Psoas muscle (tissue), 7 donors: ENCODE measurements at regions not wholly inside any gene's neighbourhood (a gene's known extent, or its start where the extent isn't known, plus 50 kb on each side); places are given as distances from the start of the nearest gene placed in this dataset.

Source experiments
- ATAC-seq, 4 donors: fragments of 200-7000 bp; cut with Tn5 transposase; one replicate each; pipeline ENCODE4 v1.9.1; 2020; ENCODE audit warnings: moderate library complexity in 3 of 4, mild to moderate bottlenecking in 2 of 4
- DNase-seq, 2 donors: peaks; one replicate each; pipeline ENCODE4 v3.0.0-alpha.2; 2020
- H3K27ac ChIP-seq: fragments of 200-600 bp; one replicate; pipeline ENCODE4 v1.8.0; 2022
- H3K27me3 ChIP-seq, 3 donors: fragments of 200-600 bp in 1 of 3; one replicate each; pipeline versions ENCODE4 v1.6.1 to v1.8.0; 2013 to 2022; ENCODE audit warnings: low read length in 2 of 3, mild to moderate bottlenecking in 2 of 3, moderate library complexity in 1 of 3; ENCODE audit not compliant: insufficient read depth in 3 of 3
- H3K36me3 ChIP-seq, 2 donors: fragments of 200-600 bp in 1 of 2; one replicate each; pipeline versions ENCODE4 v1.6.1 to v1.8.0; 2013 to 2022; ENCODE audit warnings: low read depth in 1 of 2, mild to moderate bottlenecking in 1 of 2, moderate library complexity in 1 of 2; ENCODE audit not compliant: insufficient read depth in 1 of 2
- H3K4me1 ChIP-seq: fragments of 200-600 bp; one replicate; pipeline ENCODE4 v1.8.0; 2022
- H3K4me3 ChIP-seq: fragments of 200-600 bp; one replicate; pipeline ENCODE4 v1.8.0; 2022; ENCODE audit warnings: mild to moderate bottlenecking
- H3K9me3 ChIP-seq: fragments of 200-600 bp; one replicate; pipeline ENCODE4 v1.8.0; 2022
- CTCF ChIP-seq: fragments of 200-600 bp; IDR thresholded peaks from one replicate; pipeline ENCODE4 v1.8.0; 2022; ENCODE audit warnings: antibody characterized with exemption
- WGBS, 3 donors: extraction: QIAGEN DNeasy Blood & Tissue Kit; methylation state at CpG; one replicate each; pipeline versions ENCODE4 v1.1.6 to v1.1.7; 2013; 5-methylcytosine and 5-hydroxymethylcytosine counted together
- intact Hi-C, 2 donors: fragments of 100-400 bp; cut with DNase I; formaldehyde crosslinking; loops; one replicate each; pipeline versions ENCODE4 v1.11.0 to v1.14.2; 2022
- donor health status: healthy with polysubstance abuse.
- donor health status: DM: no; HTN: no; CAD: no; lungs with moderate emphysema.
- donor health status: Bipolar disorder and iron deficiency.
- donor health status: healthy.
- donor health status: DM: yes; HTN: yes; CAD: no.
- donor health status: DM: no; HTN: no; CAD: no.
- donor health status: DM: yes; HTN: yes; CAD: no.

GRCh38 chr13:99766641-99767045, 204.9 kb downstream of the ZIC5 start:
- no peak for TF ChIP-seq CTCF
- no peaks in the 10 kb centered on the region for H3K4me1 ChIP-seq
- no peaks in the 10 kb centered on the region for H3K27me3 ChIP-seq
- ATAC-seq (no peak), DNase-seq (no peak)
- no peak overlapping the region for H3K27ac ChIP-seq
- 46 to 61% (median 61%) methylated on average over 2 of the region's 2 CpGs for whole genome bisulfite sequencing, 3 donors
- H3K4me3 ChIP-seq: no peak overlapping the region
- peaks cover 6% of the 10 kb centered on the region for H3K9me3 ChIP-seq
- intact Hi-C loops: loop anchor here in 1 of 2 donors (2.0 kb wide), 1 partner anchor 52 kb away; no protein-coding TSS in a partner anchor
- no peaks in the 10 kb centered on the region for H3K36me3 ChIP-seq

- no peak overlapping the region for H3K4me3 ChIP-seq
- 82 to 86% (median 83%) methylated on average over 2 of the region's 2 CpGs for whole genome bisulfite sequencing, 3 donors
- no peak for TF ChIP-seq CTCF
- DNase-seq (no peak), ATAC-seq (no peak)
- H3K27me3 ChIP-seq: no peaks in the 10 kb centered on the region
- peaks cover 6% of the 10 kb centered on the region for H3K9me3 ChIP-seq
- H3K4me1 ChIP-seq: no peaks in the 10 kb centered on the region
- no peaks in the 10 kb centered on the region for H3K36me3 ChIP-seq
- intact Hi-C loops: loop anchor here in 1 of 2 donors (2.0 kb wide), 1 partner anchor 51 kb away; no protein-coding TSS in a partner anchor
- H3K27ac ChIP-seq: no peak overlapping the region
These were observed 205.7 kb downstream of the ZIC5 start for GRCh38 chr13:99765869-99766268.

- Histone ChIP-seq H3K4me3 (no peak overlapping the region), H3K27me3 (no peaks in the 10 kb centered on the region), H3K9me3 (peaks cover 13% of the 10 kb centered on the region), H3K27ac (no peak overlapping the region), H3K4me1 (no peaks in the 10 kb centered on the region), H3K36me3 (no peaks in the 10 kb centered on the region)
- intact Hi-C loops: no loop called here
- no peak for ATAC-seq
- no peak for TF ChIP-seq CTCF
- DNase-seq: no peak
These were observed 211.1 kb downstream of the ZIC5 start for GRCh38 chr13:99760456-99760855.

GRCh38 chr13:99759163-99759552, 212.4 kb downstream of the ZIC5 start:
- intact Hi-C loops: no loop called here
- Histone ChIP-seq H3K9me3 (peaks cover 7% of the 10 kb centered on the region), H3K27me3 (no peaks in the 10 kb centered on the region), H3K27ac (no peak overlapping the region), H3K4me3 (no peak overlapping the region), H3K4me1 (no peaks in the 10 kb centered on the region), H3K36me3 (no peaks in the 10 kb centered on the region)
- no peak for TF ChIP-seq CTCF
- DNase-seq (no peak), ATAC-seq (no peak)
- WGBS, 3 donors: 96 to 100% (median 97%) methylated on average over 2 of the region's 2 CpGs

- DNase-seq (no peak), ATAC-seq (no peak)
- no peak overlapping the region for H3K4me3 ChIP-seq
- H3K4me1 ChIP-seq: no peaks in the 10 kb centered on the region
- no peaks in the 10 kb centered on the region for H3K36me3 ChIP-seq
- TF ChIP-seq CTCF: no peak
- H3K9me3 ChIP-seq: peaks cover 7% of the 10 kb centered on the region
- intact Hi-C loops: no loop called here
- no peaks in the 10 kb centered on the region for H3K27me3 ChIP-seq
- no peak overlapping the region for H3K27ac ChIP-seq
- 51 to 61% (median 56%) methylated on average over 6 of the region's 6 CpGs for WGBS, 3 donors
These were observed 213.0 kb downstream of the ZIC5 start for GRCh38 chr13:99758460-99759162.
